Hematopoietic multipotent progenitor cell (in vitro differentiated cells): ENCODE measurements at regions not wholly inside any gene's neighbourhood (a gene's known extent, or its start where the extent isn't known, plus 50 kb on each side); places are given as distances from the start of the nearest gene placed in this dataset.
"Not testable (repeated sequence)": the region's sequence is repeated elsewhere in the genome, so short reads cannot be mapped to it uniquely, and the experiment has no call there.

ENCODE experiments used
- DNase-seq, 3 donors: peaks; one replicate each; pipeline ENCODE4 v3.0.0-alpha.2; 2011 to 2015; ENCODE audit warnings: low read depth in 2 of 3, low spot score in 2 of 3

DNA sequence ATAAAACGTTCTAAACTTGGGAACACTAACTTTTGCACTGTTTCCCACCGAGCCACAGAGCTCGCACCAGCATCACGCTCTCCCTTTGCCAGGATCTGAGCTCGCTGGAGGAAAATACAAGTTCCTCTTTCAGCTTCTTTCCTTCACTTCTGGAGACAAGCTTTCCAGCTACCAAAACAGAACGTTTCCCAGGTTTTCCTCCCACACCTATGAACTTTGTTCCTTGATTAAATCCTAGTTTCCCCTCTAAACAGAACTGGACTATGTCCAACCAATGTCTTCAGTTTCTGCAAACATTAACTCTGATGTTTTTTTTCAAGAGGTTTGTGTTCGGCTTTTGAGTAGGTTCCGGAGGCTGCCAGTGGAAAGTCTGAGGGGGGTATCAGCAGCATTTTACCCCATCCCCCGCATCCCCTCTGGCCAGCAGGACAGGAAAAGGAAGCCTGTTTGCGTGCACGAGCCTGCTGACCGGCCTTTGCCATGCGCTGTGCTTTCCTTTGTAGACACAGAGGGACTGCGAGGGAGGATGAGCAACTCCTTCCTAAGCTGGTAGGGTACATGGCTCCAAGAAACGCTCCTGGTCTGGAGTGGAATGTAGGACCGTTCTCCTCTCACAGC, 135.5 kb downstream of the LY86 start:
- peak in 1 of 3 donors; percentile 39 for DNase-seq

DNA sequence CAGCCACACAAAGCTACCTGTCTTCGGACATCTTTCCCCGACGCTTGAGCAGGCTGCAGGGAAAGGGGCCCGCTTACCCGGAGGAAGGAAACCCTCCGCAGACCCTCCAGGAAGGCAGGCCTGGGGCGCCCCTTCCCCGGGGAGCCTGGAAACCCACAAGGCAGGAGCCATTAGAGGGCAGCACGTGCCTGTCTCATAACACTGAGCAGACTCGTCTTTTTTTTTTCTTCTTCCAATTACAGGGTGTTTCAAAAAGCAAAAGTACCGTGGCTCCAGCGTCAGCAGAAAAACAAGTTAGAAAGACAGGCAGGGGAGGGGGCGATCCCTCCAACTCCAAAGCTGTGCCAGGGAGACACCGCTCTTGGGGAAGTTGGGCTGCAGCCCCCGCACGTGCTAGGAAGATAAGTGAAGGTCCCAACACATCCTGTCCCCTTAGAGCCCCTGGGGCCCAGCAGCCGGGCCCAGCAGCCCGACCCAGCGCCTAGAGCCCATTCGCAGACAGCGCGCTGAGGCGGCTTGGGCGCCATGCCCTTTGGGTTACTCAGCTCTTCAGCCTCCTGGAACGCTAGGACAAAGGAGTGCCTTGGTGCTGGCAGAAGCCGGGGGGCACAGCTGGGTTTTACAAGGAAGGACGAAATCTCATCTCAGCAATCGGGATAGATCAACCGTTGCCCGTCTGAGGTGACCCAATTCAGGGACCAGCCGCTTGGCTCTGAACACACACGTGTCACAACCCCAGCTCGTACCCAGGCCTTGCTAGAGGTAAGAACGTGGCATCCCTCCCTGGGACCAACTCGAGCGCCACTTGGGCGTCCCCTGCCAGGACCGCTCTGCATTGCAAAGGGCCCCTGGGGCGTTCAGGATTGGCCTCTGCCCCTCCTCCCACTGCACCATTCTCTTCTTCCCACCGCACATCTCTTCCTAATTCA, 136.3 kb downstream of the LY86 start:
- peak; percentile 16 to 89 (median 81) for DNase-seq

DNA sequence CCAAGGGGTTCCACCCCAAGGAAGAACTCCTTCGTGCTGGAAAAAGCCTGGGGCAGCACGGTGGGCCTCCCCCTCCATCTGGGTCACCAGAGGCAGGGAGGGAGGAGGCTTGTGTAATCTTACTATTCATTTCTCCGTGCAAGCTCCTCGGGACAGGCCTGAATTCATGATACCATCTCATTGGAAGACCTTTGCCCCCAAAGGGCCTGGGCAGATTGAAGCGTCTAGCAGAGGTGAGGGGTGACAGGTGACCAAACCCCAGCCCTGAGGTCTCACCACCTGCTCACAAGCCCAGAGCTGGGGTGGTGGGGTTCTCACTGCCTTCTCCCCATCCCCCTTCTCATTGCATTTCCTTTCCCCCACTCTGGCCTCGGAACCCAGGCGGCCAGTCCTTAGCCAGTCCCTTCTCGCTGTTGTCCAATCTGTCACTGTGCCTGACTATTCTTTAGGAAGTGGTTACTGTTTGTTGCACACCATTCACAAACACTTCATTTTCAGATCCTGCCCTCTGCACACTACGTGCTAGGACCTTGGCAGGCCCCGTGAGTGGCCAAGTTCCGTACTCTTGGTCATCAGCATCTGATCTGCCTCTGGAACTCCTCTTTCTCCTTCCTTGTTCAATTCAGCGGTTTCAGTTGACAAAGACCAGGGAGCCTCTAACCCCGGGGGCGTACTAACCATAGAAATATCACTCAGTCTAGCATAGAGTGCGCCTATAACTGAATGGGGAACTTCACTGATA, 137.1 kb downstream of the LY86 start:
- peak in 1 of 3 donors; percentile 17 for DNase-seq

DNA sequence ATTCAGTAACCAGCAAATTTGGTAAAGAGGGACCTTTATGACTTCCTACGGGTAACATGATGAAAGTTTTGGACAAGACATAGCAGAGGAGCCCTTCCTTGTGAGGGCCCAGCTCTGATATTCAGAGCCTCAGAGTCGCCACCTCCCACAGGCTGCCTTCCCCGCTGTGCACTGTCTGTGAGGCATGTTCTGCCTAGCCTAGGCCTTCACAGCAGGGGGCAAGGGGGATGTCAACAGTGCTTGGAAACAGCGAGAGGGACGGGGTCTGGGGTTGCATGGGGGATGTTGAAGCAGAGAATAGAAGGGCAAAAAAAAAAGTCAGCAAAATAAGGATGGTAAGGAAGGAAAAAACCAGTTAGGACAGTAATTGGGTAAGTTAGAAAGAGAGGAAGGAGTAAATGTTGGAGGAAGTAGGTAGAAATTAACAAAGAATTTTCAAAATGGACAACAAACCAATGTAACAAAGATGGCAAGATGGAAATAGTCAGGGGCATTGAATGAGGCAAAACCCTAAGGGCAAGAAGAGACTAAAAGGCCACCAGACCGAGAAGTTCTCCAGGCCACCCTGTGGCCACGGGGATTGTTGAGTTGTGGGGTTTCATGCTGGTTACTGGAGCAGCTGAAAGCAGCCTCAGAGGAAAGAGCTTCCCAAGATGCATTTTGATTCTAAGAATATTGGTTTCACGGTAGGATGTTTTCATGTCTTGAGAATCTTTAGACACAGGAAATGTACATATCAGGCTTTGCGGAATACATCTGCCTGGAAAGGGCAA, 139.8 kb downstream of the LY86 start:
- DNase-seq: no peak

DNA sequence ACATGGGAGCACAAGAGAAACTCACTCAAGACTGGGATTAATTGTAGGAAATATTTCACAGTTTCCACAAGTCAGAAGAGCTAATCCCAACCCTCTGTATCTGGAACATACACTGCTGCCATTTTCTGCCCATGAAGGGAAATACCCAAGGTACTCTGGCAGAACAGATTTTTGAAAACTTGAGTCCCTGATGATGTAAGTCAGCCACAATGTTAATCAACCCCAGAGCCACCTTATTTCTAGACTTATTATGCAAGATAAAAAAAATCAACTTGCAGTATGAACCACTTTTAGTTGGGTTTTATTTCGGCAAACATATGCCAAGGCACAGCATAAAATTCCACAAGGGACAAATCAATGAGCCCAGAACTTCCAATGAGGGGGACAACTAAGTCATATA, 141.5 kb downstream of the LY86 start:
- DNase-seq: no peak

DNA sequence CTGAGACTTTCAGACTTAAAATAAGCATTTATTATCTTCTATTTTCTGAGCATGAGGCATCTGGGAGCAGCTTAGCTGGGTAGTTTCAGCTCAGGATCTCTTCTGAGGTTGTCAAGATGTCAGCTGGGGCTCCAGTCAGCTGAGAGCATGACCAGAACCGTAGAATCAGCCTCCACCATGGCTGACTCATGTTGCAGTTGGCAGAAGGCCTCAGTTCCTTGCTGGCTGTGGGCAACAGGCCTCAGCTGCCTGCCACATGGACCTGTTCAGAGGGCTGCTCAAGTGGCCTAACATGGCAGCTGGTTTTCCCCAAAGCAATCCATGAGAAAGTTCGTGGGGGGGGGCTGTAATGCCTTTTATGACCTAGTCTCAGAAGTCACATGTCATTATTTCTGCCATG, 142.3 kb downstream of the LY86 start:
- no peak for DNase-seq

DNA sequence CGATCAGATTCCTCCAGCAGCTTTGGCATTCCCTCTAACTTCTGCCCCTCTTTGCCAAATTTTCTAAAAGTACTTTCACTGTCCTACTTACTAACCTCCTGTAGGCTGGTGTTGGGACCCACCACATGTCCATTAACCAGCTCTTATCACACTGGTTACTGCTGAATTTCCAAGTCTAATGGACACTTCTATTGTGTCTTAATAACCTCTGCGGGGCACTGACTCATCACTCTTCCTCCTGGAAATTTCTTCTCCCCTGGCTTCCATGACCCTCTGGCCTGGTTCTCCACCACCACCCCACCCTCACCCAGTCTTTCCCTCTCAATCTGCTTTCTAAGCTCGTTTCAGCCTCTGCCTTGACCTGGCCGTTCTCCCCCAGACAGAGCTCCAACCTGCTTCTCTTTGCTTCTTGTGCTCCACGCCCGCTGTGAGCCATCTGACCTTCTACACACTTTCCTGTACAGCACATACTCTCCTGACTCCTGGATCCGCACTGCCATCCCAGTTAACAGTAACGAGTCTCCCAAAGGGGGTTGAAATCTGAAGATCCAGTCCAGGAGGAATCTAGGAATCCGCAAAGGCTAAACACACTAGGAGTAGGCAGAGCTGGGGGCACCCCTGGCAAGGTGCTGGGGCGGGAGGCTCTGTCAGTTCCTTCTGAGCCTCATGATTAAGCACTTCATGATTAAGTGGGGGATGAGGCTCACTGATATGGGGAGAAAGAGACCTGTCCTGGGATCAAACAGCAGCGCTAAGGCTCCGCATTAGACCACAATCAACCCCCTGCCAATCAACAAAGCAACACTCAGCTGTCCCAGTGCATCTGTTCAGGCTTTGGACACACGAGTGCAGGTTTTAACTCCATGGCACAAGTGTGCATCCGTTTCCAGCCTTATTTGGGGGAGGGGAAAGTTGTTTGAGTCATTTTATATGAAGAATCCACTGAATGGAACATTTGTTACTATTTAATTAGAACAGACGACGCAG, 146.3 kb downstream of the LY86 start:
- no peak for DNase-seq

DNA sequence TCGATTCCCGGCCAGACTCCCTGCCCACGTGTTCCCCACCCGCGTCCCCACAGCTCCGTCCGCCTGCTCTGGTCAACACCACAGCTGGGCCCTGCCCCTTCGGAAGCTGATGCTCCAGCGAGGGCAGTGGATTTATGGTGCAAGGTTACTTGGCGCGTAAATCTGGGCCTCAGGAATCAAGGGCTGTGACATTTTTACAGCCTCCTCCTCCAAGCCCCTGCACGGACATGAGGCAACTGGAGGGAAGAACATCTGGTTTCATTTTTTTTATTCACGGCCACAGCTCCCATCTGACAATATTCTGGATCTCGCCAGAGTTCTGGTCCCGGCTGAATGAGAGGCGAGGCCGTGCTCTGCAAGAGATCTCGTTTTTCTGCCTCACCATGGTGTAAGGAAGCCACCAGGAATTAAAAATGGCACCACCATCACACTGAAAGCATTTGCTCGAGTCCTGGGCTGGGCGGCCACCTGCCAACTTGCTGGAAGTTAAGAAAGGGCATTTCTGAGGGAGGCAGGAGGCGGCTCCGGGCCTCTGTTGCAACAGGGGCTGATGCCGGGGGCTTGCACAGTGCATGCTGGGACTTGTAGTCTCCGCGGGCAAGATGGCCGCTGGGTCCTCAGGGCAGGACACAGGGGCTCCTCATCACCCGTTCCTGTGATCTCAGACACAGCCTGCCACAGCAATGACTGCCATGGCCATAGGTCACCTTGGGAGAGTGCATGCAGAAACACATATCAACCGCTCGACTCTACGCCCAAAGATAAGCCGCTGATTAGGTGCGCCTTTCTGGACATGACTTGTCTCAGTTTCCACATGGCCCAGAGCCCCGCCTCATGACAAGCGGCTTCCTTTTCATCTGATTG, 148.5 kb downstream of the LY86 start:
- no peak for DNase-seq

DNA sequence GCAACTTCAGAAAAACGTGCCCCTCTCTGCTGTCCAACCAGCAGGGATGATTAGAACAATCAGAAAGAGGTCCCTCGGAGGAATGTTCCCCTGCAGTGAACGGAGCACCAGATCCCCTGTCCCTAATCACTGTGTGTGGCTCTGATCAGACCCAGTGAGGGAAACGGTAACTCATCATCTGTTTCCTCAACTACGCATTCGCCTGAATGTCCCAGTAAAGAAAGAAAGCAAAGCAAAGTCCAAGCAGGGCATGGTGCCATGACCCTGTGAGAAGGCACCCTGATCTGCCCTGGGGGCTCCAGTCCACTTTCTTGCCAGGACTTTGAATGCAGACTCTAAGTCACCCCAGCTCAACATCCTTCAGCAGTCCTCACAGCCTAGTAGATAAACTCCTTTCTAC, 149.2 kb downstream of the LY86 start:
- DNase-seq: no peak

DNA sequence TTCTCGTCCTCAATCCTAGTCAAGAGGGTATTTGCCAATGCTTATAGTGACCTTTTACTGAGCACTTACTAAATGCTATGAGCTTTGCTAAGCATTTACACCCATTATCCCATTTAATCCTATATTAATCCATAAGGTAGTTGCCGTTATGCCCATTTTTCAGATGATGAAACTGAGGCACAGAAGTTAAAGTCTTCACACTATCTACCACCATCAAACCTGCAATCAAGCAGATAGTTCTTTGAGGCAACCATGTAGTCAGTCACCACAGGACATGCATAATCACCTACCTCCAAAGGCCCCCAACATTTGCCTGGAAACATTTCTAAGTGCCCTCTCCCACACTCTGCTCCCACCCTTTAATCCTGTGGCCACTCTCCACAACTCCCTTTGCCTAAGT, 149.6 kb downstream of the LY86 start:
- no peak for DNase-seq

DNA sequence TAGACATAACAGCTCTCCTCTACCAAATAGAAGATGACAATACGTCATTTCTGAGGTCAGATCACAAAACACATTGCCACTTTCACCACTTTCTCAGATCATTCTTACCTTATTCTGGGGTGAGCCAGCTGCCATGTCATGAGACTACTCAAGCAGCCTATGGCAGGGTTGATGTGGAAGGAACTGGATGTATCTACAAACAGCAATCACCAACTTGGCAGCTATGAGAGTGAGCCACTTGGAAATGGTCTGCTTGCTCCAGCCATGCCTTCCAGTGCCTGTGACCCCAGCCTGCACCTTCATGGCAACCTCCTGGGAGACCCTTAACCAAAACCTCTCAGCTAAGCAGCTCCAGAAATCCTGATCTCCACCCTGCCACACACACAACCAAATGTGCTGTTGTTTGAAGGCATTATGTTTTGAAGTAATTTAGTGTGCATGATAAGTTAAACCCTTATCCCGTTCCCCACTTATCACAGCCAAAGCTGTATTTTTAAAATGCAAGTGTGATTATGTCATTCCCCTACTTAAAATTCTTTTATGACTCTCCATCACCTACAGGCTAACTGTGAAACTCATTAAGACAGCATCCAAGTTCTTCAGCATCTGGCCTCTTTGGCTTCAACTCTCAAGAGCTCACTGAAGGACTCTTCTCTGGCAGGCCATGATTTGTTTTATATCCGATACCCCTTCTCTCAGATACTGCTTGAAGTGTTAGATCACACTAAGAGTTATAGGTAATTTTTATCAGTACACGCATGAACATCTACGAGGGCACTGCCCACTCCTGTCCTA, 150.6 kb downstream of the LY86 start:
- no peak for DNase-seq

DNA sequence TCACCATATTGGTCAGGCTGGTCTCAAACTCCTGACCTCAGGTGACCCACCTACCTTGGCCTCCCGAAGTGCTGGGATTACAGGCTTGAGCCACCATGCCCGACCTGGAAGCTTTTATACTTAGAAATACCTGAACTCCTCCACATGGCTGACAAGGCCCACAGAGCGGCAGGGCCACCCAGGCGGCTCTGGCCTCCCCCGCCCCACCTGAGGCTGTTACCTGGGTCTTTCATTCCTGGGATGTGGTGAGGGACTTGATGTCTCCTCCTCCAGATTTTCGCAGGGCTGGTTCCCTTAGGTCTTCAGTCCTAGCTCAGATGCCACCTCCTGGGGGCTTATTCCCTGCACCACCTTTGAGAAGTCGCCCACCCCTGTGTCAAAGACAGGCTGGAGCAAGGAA, 152.1 kb downstream of the LY86 start:
- no peak for DNase-seq

DNA sequence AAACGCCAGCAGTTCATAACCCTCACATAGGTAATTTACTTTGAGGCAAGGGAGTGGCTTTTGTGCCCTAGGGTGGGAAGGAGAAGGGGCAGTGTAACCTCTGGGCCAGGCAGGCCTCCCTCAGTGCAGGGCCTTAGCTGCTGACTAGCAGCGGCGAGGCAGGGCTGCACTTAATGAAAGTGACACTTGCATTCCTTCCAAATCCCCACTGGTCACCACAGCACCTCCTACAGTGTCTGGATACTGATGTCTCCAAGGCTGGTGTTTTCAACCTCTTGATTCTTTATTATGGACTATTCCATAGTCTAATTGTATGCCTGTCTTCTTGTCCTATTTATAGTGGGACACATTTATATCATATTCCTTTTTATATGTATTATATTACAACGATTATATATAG, 152.7 kb downstream of the LY86 start:
- no peak for DNase-seq

DNA sequence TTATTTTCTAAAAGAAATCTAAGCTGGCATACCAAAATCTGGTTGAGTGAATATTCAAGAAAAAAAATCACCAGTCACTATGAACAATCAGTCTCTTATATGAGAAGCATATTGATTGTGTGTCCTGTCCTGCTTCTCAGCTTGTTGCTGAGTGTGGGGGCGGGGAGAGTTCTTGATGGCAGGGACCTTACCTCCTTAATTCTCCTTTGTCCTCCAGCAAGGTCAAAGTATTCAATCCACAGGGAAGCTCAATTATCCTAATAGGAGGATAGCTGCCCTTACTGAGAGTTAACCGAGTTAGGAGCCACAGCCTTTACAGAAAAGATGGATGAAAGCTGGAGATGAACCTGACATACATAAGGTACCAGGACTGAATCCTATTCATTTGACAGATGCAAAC, 154.0 kb downstream of the LY86 start:
- no peak for DNase-seq

DNA sequence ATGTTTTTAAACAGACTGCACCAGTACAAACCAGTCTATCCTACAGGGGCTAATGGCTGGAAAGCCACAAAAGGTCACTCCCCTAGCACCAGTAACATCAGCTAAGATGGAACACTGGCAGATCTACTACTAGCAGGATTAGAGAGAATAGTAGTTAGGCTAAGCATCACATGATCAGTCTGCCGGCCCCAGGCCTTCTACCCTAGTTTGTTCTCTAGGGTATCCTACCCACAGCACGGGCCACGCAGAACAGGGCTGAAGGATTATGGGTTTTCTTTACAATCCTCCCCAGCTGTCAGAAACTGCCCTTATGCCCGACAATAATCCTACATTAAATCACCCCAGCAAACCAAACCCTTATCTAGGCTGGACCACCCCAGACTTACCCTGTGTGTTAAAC, 156.0 kb downstream of the LY86 start:
- no peak for DNase-seq

DNA sequence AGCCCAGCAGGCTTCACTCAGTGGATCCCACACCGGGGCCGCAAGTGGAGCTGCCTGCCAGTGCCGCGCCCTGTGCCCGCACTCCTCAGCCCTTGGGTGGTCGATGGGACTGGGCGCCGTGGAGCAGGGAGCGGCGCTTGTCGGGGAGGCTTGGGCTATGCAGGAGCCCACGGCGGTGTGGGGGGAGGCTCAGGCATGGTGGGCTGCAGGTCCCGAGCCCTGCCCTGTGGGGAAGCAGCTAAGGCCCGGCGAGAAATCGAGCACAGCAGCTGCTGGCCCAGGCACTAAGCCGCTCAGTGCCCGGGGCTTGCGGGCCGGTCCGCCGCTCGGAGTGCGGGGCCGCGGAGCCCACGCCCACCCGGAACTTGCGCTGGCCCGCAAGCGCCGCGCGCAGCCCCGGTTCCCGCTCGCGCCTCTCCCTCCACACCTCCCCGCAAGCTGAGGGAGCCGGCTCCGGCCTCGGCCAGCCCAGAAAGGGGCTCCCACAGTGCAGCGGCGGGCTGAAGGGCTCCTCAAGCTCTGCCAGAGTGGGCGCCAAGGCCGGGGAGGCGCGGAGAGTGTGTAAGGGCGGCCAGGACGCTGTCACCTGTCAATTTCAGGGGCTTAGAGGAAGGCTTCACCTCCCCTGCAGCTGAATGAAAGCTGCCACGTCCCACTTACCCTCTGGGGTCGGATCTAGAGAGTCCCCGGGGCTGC, 157.3 kb downstream of the LY86 start:
- not testable (repeated sequence) for DNase-seq

DNA sequence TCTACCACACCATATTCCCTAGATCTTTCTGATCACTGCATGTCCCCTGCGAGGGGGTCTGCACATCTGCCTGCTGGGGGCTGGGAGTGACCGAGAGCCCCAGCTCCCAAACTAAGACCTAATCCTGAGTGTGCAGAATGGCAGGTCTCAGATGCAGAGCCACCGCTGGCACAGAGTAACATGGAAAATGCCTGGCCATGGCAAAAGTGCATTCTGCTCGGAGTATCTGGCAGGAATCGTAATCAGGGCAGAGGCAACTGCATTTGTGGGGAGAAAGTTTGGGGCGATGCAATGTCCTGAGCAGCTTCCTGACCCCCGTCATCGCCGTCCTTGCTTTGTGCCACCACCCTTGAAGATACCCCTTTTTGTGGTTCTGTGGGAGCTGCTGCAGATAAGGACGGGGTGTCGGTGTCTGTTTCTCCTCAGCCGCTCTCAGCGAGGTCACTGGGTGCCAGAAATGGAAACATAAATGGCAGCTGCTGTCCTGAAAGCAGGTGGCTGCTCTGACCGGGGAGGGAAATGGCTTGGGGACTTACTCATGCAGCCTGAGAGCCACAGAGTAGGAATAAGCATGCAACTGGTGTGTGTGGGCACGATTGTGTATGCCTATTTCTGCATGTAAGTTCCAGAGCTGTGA, 157.9 kb downstream of the LY86 start:
- no peak for DNase-seq
